Mesodermal cell (in vitro differentiated cells): ENCODE measurements at regions not wholly inside any gene's neighbourhood (a gene's known extent, or its start where the extent isn't known, plus 50 kb on each side); places are given as distances from the start of the nearest gene placed in this dataset.

Experiments
- H3K27ac ChIP-seq: 2 replicates; pipeline ENCODE4 v1.7.0; 2013; ENCODE audit warnings: mild to moderate bottlenecking, low read depth, low read length, moderate library complexity; ENCODE audit not compliant: severe bottlenecking
- H3K36me3 ChIP-seq: 2 replicates; pipeline ENCODE4 v1.7.1; 2013; ENCODE audit warnings: mild to moderate bottlenecking, low read length, moderate library complexity; ENCODE audit not compliant: control insufficient read depth, insufficient read depth
- H3K4me1 ChIP-seq: one replicate; pipeline ENCODE4 v1.7.1; 2013; ENCODE audit warnings: mild to moderate bottlenecking, low read length; ENCODE audit not compliant: insufficient read depth, control insufficient read depth, poor library complexity, severe bottlenecking
- H3K4me3 ChIP-seq: 2 replicates; pipeline ENCODE4 v1.7.0; 2013; ENCODE audit warnings: low read length, control low read depth, mild to moderate bottlenecking; ENCODE audit not compliant: insufficient read depth, poor library complexity, severe bottlenecking; ENCODE audit errors: extremely low read depth
- H3K9me3 ChIP-seq: 2 replicates; pipeline ENCODE4 v1.7.1; 2013; ENCODE audit warnings: mild to moderate bottlenecking, low read length, moderate library complexity; ENCODE audit not compliant: control insufficient read depth
- WGBS, 2 experiments: methylation state at CpG; one replicate each; pipeline ENCODE4 v1.1.5; 2013; ENCODE audit warnings: missing lambda C conversion rate in 2 of 2; ENCODE audit not compliant: insufficient coverage in 2 of 2; 5-methylcytosine and 5-hydroxymethylcytosine counted together

- Histone ChIP-seq H3K9me3 (no peaks in the 10 kb centered on the region), H3K27ac (no peak overlapping the region), H3K36me3 (no peaks in the 10 kb centered on the region), H3K4me3 (no peak overlapping the region), H3K4me1 (peaks cover 13% of the 10 kb centered on the region)
- 90 to 95% methylated on average over 2 to 3 of the region's 6 CpGs for WGBS, 2 experiments
Observed at GRCh38 chr2:189252991-189253675, 73.6 kb upstream of the COL5A2 start.

DNA sequence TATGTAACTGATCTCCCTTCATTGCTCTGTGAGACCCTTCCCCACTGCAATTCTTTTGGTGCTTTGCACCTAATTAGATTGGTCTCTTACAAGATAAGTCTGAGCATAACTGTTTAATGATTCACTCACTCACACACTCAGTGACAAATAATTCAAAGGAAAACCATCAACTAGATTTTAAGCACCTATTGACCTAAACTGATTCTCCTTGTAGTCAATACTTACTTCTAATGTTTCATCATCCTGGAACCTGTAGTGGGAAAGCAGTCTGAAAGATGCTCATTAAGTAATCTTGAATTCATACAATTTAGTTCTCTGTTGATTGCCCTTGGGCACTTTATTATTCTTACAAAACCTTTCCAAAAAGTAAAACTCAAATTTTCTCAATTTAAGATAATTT is 74.3 kb upstream of the COL5A2 start:
- Histone ChIP-seq H3K9me3 (no peaks in the 10 kb centered on the region), H3K4me1 (peaks cover 13% of the 10 kb centered on the region), H3K27ac (no peak overlapping the region), H3K36me3 (no peaks in the 10 kb centered on the region), H3K4me3 (no peak overlapping the region)

DNA sequence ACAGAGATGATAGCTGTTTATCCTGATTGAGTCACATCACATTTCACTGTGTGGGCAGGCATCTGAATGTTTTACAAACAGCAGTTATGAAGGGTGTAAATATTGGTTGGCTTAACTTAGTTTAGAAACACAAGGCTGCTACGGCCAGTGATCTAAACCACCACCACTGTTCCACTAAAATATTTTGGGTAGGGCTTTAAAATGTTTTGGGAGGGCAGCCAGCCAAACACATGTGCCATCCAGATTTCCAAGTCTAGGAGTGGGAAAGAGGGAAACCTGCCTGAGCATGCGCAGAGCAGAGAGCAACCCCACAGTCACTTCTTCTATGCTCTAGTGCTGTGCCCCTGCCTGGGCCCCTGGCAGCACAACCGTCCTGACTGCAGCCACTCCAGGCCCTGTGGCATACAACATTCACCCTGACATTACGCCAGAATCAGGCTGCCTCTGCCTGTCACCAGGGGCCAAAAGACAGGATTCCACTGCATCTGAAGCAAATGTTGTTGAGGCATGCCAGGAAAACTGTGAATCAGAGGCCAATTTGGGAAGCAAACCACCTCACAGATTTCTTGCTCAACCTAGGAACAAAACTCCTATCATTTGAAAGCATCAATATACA is 74.8 kb upstream of the COL5A2 start:
- WGBS, 2 experiments = 75 to 88% methylated on average over 1 to 2 of the region's 4 CpGs
- H3K4me3 ChIP-seq = no peak overlapping the region
- no peak overlapping the region for H3K27ac ChIP-seq
- H3K4me1 ChIP-seq = peaks cover 13% of the 10 kb centered on the region
- H3K36me3 ChIP-seq = no peaks in the 10 kb centered on the region
- H3K9me3 ChIP-seq = no peaks in the 10 kb centered on the region

DNA sequence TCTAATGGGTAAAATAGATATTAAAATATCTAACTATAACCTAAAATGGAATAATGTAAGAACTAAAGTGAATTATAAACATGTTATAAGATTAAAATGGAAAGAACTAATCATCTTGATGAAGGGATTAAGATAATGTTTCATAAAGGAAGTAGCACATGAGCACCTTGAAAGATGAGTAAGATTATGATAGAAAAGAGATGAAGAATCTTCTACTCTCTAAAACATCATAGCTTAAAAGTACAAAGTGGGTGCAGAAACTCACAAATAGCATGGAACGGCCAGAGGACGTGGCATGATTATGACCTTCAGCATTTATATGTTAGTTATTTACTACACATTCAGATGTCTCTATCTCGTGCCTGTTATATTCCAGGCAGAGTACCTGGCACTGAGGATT is 76.2 kb upstream of the COL5A2 start:
- Histone ChIP-seq H3K27ac (no peak overlapping the region), H3K4me1 (peaks cover 13% of the 10 kb centered on the region), H3K36me3 (no peaks in the 10 kb centered on the region), H3K9me3 (no peaks in the 10 kb centered on the region), H3K4me3 (no peak overlapping the region)
- no CpG with 5 or more reads among the region's 3 CpGs for WGBS, 2 experiments

DNA sequence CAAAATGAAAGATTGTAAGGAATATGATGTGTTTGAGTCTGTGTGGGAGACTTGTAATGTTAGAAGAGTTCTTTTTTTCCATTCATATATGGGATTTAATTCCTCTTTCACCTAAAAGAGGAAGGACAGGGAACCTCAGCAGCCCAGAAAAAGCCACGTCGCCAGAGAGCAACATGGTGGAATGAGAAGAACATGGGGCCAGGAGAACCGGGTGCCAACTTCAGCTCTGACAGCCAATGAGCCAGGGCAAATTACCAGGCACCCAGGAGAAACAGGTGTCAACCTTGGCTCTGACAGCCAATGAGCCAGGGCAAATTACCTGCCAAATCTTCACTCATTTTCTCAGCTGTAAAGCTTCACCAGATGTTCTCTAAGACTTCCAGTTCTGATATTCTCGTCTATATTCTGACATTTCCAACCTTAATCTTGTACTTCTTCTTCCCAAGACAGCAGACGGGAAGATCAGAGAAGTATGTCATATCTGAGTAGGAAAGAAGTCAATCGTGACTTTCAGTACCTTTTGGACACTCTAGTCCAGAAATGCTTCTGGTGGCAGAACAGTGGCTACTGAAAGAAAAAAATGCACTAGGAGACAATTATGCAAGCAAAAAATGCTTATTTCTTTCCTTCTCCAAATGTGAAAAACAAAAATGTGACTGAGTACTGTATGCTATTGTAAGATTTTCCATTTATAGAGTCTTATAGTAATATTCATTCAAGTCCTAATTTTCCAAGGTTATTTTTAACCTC is 79.2 kb upstream of the COL5A2 start:
- H3K9me3 ChIP-seq = no peaks in the 10 kb centered on the region
- WGBS, 2 experiments = 100% methylated on average over 4 of the region's 6 CpGs

DNA sequence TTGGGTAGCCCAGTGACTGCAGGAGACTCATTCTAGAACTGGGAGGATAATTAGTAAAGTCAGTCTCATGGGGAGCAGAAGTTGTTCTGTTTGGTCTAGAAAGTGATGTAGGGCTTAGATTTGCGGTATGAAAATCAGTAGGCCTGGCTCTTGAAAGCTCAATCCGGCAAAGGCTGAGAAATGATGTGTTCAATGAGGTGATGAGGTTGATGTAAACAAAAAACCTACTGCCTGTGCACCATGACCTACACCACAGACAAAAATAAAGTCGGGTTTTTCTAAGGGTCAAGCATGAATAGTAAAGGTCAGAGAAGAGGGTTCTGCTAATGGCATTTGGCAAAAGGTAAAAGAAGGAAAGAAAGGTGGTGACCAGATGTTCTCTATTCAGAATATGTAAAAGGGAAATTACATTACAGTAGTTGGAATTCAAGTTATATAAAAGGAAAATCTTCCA is 80.8 kb upstream of the COL5A2 start:
- no peaks in the 10 kb centered on the region for H3K9me3 ChIP-seq
- H3K36me3 ChIP-seq = no peaks in the 10 kb centered on the region
- no peak overlapping the region for H3K4me3 ChIP-seq
- WGBS, 2 experiments = 80 to 100% methylated on average over 1 to 2 of the region's 3 CpGs
- H3K4me1 ChIP-seq = no peaks in the 10 kb centered on the region
- no peak overlapping the region for H3K27ac ChIP-seq

More for the DNA sequence above, 79.2 kb upstream of the COL5A2 start:
- H3K4me1 ChIP-seq = peaks cover 9% of the 10 kb centered on the region
- H3K4me3 ChIP-seq = no peak overlapping the region
- no peak overlapping the region for H3K27ac ChIP-seq
- no peaks in the 10 kb centered on the region for H3K36me3 ChIP-seq

DNA sequence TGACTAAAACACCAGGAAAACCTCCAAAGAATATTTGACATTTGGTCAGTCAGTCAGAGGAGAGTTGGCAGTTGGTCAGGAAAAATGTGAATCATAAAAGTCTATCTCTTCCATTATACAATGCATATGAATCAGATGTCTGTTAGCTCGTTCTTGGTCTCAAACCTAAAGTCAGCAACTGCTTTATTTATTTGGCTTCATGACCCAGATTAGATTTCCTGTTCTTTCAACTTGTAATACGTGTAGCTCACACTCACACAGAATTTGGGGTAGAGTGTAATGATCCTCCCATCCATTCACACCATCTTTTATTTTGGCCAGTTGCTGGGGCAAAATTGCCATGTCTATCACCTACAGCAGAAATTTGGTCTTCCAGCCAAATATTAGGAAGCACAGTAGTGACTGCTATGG is 81.9 kb upstream of the COL5A2 start:
- 67% methylated on average over 1 of the region's 2 CpGs; no CpG with 5 or more reads in 1 of the 2 experiments for WGBS, 2 experiments
- H3K27ac ChIP-seq = no peak overlapping the region
- H3K9me3 ChIP-seq = peaks cover 9% of the 10 kb centered on the region
- no peaks in the 10 kb centered on the region for H3K4me1 ChIP-seq
- no peaks in the 10 kb centered on the region for H3K36me3 ChIP-seq
- H3K4me3 ChIP-seq = no peak overlapping the region

DNA sequence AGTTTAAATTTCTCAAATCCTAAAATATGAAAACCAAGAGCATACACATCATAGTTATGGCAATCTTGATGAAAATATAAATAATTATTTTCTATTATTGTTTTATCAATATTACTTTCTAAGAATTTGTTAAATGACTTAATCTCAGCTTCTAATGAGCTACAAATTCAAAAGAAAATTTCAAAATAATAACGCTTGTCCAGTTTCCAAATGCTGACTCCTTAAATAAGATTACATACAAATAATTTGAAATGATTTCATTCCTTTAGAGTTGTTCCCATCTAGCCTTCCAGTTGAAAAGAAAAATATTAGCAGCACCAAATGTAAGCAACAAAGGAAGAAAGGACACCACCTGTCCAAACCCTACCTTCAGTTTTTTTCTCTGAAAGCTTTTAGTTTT is 82.4 kb upstream of the COL5A2 start:
- H3K4me3 ChIP-seq = no peak overlapping the region
- no CpG with 5 or more reads among the region's 1 CpG for WGBS, 2 experiments
- H3K36me3 ChIP-seq = no peaks in the 10 kb centered on the region
- no peaks in the 10 kb centered on the region for H3K4me1 ChIP-seq
- no peak overlapping the region for H3K27ac ChIP-seq
- H3K9me3 ChIP-seq = peaks cover 9% of the 10 kb centered on the region

GRCh38 chr2:189265696-189266320 is 86.2 kb upstream of the COL5A2 start:
- Histone ChIP-seq H3K27ac (no peak overlapping the region), H3K36me3 (no peaks in the 10 kb centered on the region), H3K4me1 (no peaks in the 10 kb centered on the region), H3K9me3 (peaks cover 9% of the 10 kb centered on the region), H3K4me3 (no peak overlapping the region)
- WGBS, 2 experiments = no CpG with 5 or more reads among the region's 3 CpGs

DNA sequence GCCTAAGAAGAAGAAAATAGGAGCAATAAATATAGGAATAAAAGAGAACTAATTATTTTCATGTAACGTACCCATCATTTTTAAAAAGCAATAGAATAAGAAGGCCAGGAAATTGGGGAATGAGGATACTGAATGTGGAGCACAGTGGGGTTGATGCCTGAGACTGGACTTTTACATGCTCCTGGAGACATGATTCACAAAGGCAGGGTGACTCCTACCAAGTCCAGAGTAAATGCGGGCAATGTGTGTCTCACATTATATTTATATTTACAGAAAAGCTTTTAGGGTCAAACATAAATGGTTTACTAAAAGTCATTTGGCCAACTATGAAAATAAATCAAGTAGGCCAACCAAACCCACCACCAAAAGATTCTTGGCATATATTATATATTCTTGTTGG is 87.9 kb upstream of the COL5A2 start:
- Histone ChIP-seq H3K36me3 (no peaks in the 10 kb centered on the region), H3K4me1 (no peaks in the 10 kb centered on the region), H3K9me3 (peaks cover 9% of the 10 kb centered on the region), H3K4me3 (no peak overlapping the region), H3K27ac (no peak overlapping the region)
- no CpG with 5 or more reads among the region's 2 CpGs for WGBS, 2 experiments
